HepG2 (cell line): ENCODE measurements at regions not wholly inside any gene's neighbourhood (a gene's known extent, or its start where the extent isn't known, plus 50 kb on each side); places are given as distances from the start of the nearest gene placed in this dataset.

Source experiments
- ATAC-seq: fragments of 200-7000 bp; cut with Tn5 transposase; 3 replicates; pipeline ENCODE4 v1.9.1; 2020; ENCODE audit warnings: mild to moderate bottlenecking, moderate library complexity
- BruUV-seq: library from RNA; stranded (reverse); fragments of 400-500 nt; replicated peaks from 2 replicates; lab custom pipeline; 2021; lab: Mats Ljungman, UMichigan
- CTCF ChIA-PET: fragments of 300-600 bp; formaldehyde crosslinking; extraction: SDS; loops from one replicate; lab custom pipeline; 2021; ENCODE audit warnings: low total read pairs, inconsistent platforms, low intra/inter-chr PET ratio; lab: Yijun Ruan, JAX
- POLR2A ChIA-PET: fragments of 350-600 bp; sonication (Branson Sonifier 250); formaldehyde crosslinking; loops from one replicate; lab custom pipeline; 2020; ENCODE audit warnings: antibody characterized with exemption, inconsistent platforms; lab: Yijun Ruan, JAX
- DNase-seq: peaks from one replicate; pipeline ENCODE4 v3.0.0-alpha.2; 2015; ENCODE audit warnings: low spot score
- FAIRE-seq: peaks from 3 replicates; lab custom pipeline; 2011; peaks lifted over from hg19 to GRCh38; lab: Jason Lieb, UNC
- H2AFZ ChIP-seq: one replicate; pipeline ENCODE4 v1.6.1; 2011; ENCODE audit warnings: low read length, inconsistent platforms
- H3K27ac ChIP-seq: fragments of 300-600 bp; 3 replicates; pipeline ENCODE4 v1.8.0; 2011; ENCODE audit warnings: mixed run types, mild to moderate bottlenecking, mixed read lengths, low read length, inconsistent platforms; ENCODE audit not compliant: insufficient read depth; ENCODE audit errors: extremely low read length
- H3K27me3 ChIP-seq, 2 experiments: fragments of 200-600 bp in 1 of 2; 2 replicates in 1 of 2; 3 replicates in 1 of 2; pipeline versions ENCODE4 v1.6.0 to v1.8.0; 2011; ENCODE audit warnings: low read length in 2 of 2, mild to moderate bottlenecking in 2 of 2, moderate library complexity in 2 of 2, inconsistent platforms in 1 of 2; ENCODE audit not compliant: insufficient read depth in 2 of 2, control insufficient read depth in 1 of 2
- H3K36me3 ChIP-seq, 2 experiments: fragments of 200-600 bp in 1 of 2; replicated peaks in 1 of 2; 2 replicates in 1 of 2; 3 replicates in 1 of 2; pipeline versions ENCODE4 v1.5.1 to v1.8.0; 2011; ENCODE audit warnings: low read length in 2 of 2, inconsistent platforms in 1 of 2; ENCODE audit not compliant: insufficient read depth in 2 of 2, control insufficient read depth in 1 of 2
- H3K4me1 ChIP-seq: 2 replicates; pipeline ENCODE4 v1.5.1; 2012; ENCODE audit warnings: low read length, inconsistent platforms; ENCODE audit not compliant: insufficient read depth
- H3K4me2 ChIP-seq: 2 replicates; pipeline ENCODE4 v1.6.0; 2011; ENCODE audit warnings: low read depth, low read length, inconsistent platforms
- H3K4me3 ChIP-seq, 3 experiments: fragments of 200-600 bp in 1 of 3; sonication (generic), shearing (Covaris generic) in 1 of 3; replicated peaks in 1 of 3; 2 replicates each; pipeline ENCODE4 v1.5.1; 2011 to 2016; ENCODE audit warnings: low read length in 3 of 3, inconsistent platforms in 2 of 3, low read depth in 2 of 3, mild to moderate bottlenecking in 2 of 3, control low read depth in 1 of 3, mixed read lengths in 1 of 3; ENCODE audit not compliant: insufficient read depth in 1 of 3
- H3K79me2 ChIP-seq: one replicate; pipeline ENCODE4 v1.6.1; 2011; ENCODE audit warnings: low read length, inconsistent platforms; ENCODE audit not compliant: insufficient read depth
- H3K9ac ChIP-seq: 2 replicates; pipeline ENCODE4 v1.6.0; 2011; ENCODE audit warnings: mild to moderate bottlenecking, low read depth, low read length, inconsistent platforms; ENCODE audit not compliant: insufficient read depth
- H3K9me3 ChIP-seq: 2 replicates; pipeline ENCODE4 v1.5.1; 2012; ENCODE audit warnings: mild to moderate bottlenecking, low read length
- H4K20me1 ChIP-seq: 2 replicates; pipeline ENCODE4 v1.6.0; 2011; ENCODE audit warnings: inconsistent platforms, mild to moderate bottlenecking, low read length, moderate library complexity; ENCODE audit not compliant: insufficient read depth
- MNT ChIP-seq: fragments of 450-650 bp; IDR thresholded peaks from 2 replicates; pipeline ENCODE4 v1.6.1; 2016
- RERE ChIP-seq: IDR thresholded peaks from 2 replicates; pipeline ENCODE4 v1.6.1; 2016; ENCODE audit warnings: low read depth, missing genetic modification reagents, missing compliant biosample characterization
- ZFAT ChIP-seq: sonication (generic); formaldehyde crosslinking; conservative IDR thresholded peaks from 2 replicates; pipeline ENCODE4 v1.8.1; 2023; ENCODE audit warnings: missing genetic modification reagents, inconsistent platforms
- WGBS: methylation state at CpG from one replicate; pipeline ENCODE4 v1.1.6; 2017; ENCODE audit warnings: low lambda C conversion rate; 5-methylcytosine and 5-hydroxymethylcytosine counted together
- in situ Hi-C: cut with HindIII; loops from 2 replicates; pipeline ENCODE4 v1.10.0; 2017; ENCODE audit warnings: low pct_unique_long_range_greater_than_20kb; ENCODE audit not compliant: extremely low pct_ligation_motif_present
- intact Hi-C: fragments of 100-400 bp; cut with micrococcal nuclease; formaldehyde crosslinking; loops from one replicate; pipeline ENCODE4 v1.10.0; 2022; ENCODE audit not compliant: unreplicated experiment

DNA sequence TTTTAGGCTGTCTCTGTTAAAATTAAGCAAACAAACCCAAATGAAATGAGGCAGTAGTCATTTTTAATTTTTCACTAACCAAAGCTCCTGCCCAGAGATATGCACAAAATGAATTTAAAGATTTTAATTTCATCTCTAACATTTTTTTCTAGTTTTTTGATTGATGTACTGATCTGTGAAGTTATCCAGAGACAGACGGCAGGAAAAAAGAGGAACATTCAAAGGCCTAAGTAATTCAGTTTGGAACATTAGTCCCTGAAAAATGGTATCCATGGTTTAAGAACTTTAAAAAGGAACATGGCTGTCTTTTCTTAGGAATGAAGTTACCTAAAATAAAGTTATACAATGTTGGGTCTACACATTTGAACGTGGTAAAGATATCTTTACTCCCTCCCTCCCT lies 498.8 kb upstream of the LMO3 start (continued):
- no peak for TF ChIP-seq ZFAT (CRISPR knock-in tag)

GRCh38 chr12:17097674-17098073 lies 491.7 kb upstream of the LMO3 start:
- Histone ChIP-seq H3K27ac (no peak overlapping the region), H3K9ac (no peak overlapping the region), H3K4me3 (no peak overlapping the region), H3K4me1 (no peaks in the 10 kb centered on the region), H4K20me1 (no peaks in the 10 kb centered on the region), H3K9me3 (peaks cover 18% of the 10 kb centered on the region; the same call in 1 of the 2 replicates), H3K4me2 (no peak overlapping the region), H3K36me3 (no peaks in the 10 kb centered on the region)
- in situ Hi-C loops = no loop called here
- no TSS peak for BruUV-seq
- CTCF ChIA-PET = no interaction called here
- no peak for DNase-seq
- FAIRE-seq = peak; percentile 64
- no peak for TF ChIP-seq RERE (CRISPR knock-in tag)
- TF ChIP-seq MNT = peak; percentile 90
- TF ChIP-seq, all 625 proteins: peak for 1
- intact Hi-C loops = no loop called here
- no peak for ATAC-seq
- POLR2A ChIA-PET = no interaction called here
- WGBS = 18% methylated on average over 10 of the region's 11 CpGs
- no peaks in the 10 kb centered on the region for H3K27me3 ChIP-seq
- no peak overlapping the region for H2AFZ ChIP-seq
- no peaks in the 10 kb centered on the region for H3K79me2 ChIP-seq
